Right forelimb (tissue), 1 donor: ENCODE measurements at regions not wholly inside any gene's neighbourhood (a gene's known extent, or its start where the extent isn't known, plus 50 kb on each side); places are given as distances from the start of the nearest gene placed in this dataset.
"Not testable (repeated sequence)": the region's sequence is repeated elsewhere in the genome, so short reads cannot be mapped to it uniquely, and the experiment has no call there.

Experiments used
- DNase-seq: peaks from one replicate; pipeline ENCODE4 v3.0.0-alpha.2; 2018

- no peak for DNase-seq
These were observed 870.6 kb upstream of the LRRC4C start for GRCh38 chr11:42329929-42330565.

GRCh38 chr11:42337786-42338455, 878.5 kb upstream of the LRRC4C start:
- DNase-seq: no peak

GRCh38 chr11:42344204-42344792, 884.8 kb upstream of the LRRC4C start:
- DNase-seq: no peak

GRCh38 chr11:42345933-42346332, 886.5 kb upstream of the LRRC4C start:
- DNase-seq: no peak

GRCh38 chr11:42363701-42364100, 904.2 kb upstream of the LRRC4C start:
- no peak for DNase-seq

GRCh38 chr11:42390116-42390515, 921.7 kb upstream of the API5 start:
- no peak for DNase-seq

GRCh38 chr11:42397483-42397882, 914.3 kb upstream of the API5 start:
- no peak for DNase-seq

GRCh38 chr11:42407341-42407740, 904.5 kb upstream of the API5 start:
- DNase-seq: peak; percentile 41

GRCh38 chr11:42410251-42410955, 901.4 kb upstream of the API5 start:
- DNase-seq: no peak

- no peak for DNase-seq
These were observed 899.2 kb upstream of the API5 start for GRCh38 chr11:42412590-42412989.

- DNase-seq: no peak
These were observed 894.1 kb upstream of the API5 start for GRCh38 chr11:42417691-42418090.

- no peak for DNase-seq
These were observed 889.7 kb upstream of the API5 start for GRCh38 chr11:42422090-42422489.

- DNase-seq: not testable (repeated sequence)
These were observed 876.9 kb upstream of the API5 start for GRCh38 chr11:42434911-42435310.

- DNase-seq: no peak
These were observed 867.4 kb upstream of the API5 start for GRCh38 chr11:42444406-42444805.

GRCh38 chr11:42462558-42463310, 849.1 kb upstream of the API5 start:
- DNase-seq: no peak

GRCh38 chr11:42465623-42466022, 846.2 kb upstream of the API5 start:
- DNase-seq: no peak

GRCh38 chr11:42473106-42473505, 838.7 kb upstream of the API5 start:
- DNase-seq: no peak

GRCh38 chr11:42482822-42483221, 829.0 kb upstream of the API5 start:
- no peak for DNase-seq

- DNase-seq: no peak
These were observed 821.3 kb upstream of the API5 start for GRCh38 chr11:42490506-42490905.

GRCh38 chr11:42494459-42494858, 817.3 kb upstream of the API5 start:
- DNase-seq: no peak

GRCh38 chr11:42498971-42499370, 812.8 kb upstream of the API5 start:
- DNase-seq: no peak

- no peak for DNase-seq
These were observed 809.6 kb upstream of the API5 start for GRCh38 chr11:42502151-42502550.

GRCh38 chr11:42521994-42522393, 789.8 kb upstream of the API5 start:
- DNase-seq: no peak
